OCI-LY3 (cell line): ENCODE measurements at regions not wholly inside any gene's neighbourhood (a gene's known extent, or its start where the extent isn't known, plus 50 kb on each side); places are given as distances from the start of the nearest gene placed in this dataset.

ENCODE experiments used
- H2AFZ ChIP-seq: fragments of 200-600, 300-600 bp; shearing (Covaris generic); 2 replicates; pipeline ENCODE4 v1.6.0; 2014; ENCODE audit warnings: antibody characterized with exemption, low read depth, low read length
- H3K27ac ChIP-seq: fragments of 200-600, 300-600 bp; sonication (generic); 2 replicates; pipeline ENCODE4 v1.5.1; 2014; ENCODE audit warnings: mild to moderate bottlenecking, low read length, moderate library complexity, mixed read lengths
- H3K27me3 ChIP-seq: fragments of 200-600, 300-600 bp; sonication (generic); 2 replicates; pipeline ENCODE4 v1.6.1; 2014; ENCODE audit warnings: low read depth, low read length, mixed read lengths
- H3K36me3 ChIP-seq: fragments of 200-600, 300-600 bp; sonication (generic); replicated peaks from 2 replicates; pipeline ENCODE3; 2014; ENCODE audit warnings: low read depth, low read length, mixed read lengths
- H3K4me1 ChIP-seq: fragments of 300-600, 200-600 bp; sonication (generic); 2 replicates; pipeline ENCODE4 v1.6.1; 2014; ENCODE audit warnings: low read length, mixed read lengths
- H3K4me2 ChIP-seq: fragments of 200-600, 300-600 bp; sonication (generic); 2 replicates; pipeline ENCODE4 v1.6.1; 2014; ENCODE audit warnings: low read length, mixed read lengths
- H3K4me3 ChIP-seq: fragments of 300-600, 200-600 bp; sonication (generic); 2 replicates; pipeline ENCODE4 v1.5.1; 2014; ENCODE audit warnings: antibody characterized with exemption, mild to moderate bottlenecking, low read length, moderate library complexity
- H3K79me2 ChIP-seq: fragments of 300-600, 200-600 bp; shearing (Covaris generic); 2 replicates; pipeline ENCODE4 v1.6.1; 2014; ENCODE audit warnings: mild to moderate bottlenecking, low read length, mixed read lengths
- H3K9ac ChIP-seq: fragments of 300-600, 200-600 bp; shearing (Covaris generic); 2 replicates; pipeline ENCODE4 v1.6.0; 2014; ENCODE audit warnings: mild to moderate bottlenecking, low read length, moderate library complexity
- H3K9me3 ChIP-seq: fragments of 200-600, 300-600 bp; shearing (Covaris generic); 2 replicates; pipeline ENCODE4 v1.6.1; 2014; ENCODE audit warnings: low read length, mixed read lengths; ENCODE audit not compliant: insufficient read depth
- H4K20me1 ChIP-seq: fragments of 200-600, 300-600 bp; sonication (generic); 2 replicates; pipeline ENCODE4 v1.6.1; 2016; ENCODE audit warnings: low read length, mixed read lengths; ENCODE audit not compliant: insufficient read depth
- CTCF ChIP-seq: fragments of 200-600, 300-600 bp; sonication (generic); IDR thresholded peaks from 2 replicates; pipeline ENCODE4 v1.5.1; 2014; ENCODE audit warnings: antibody characterized with exemption, low read length, low read depth
- EZH2phosphoT487 ChIP-seq: fragments of 200-600 bp; shearing (Covaris generic); IDR thresholded peaks from 2 replicates; pipeline ENCODE4 v1.6.1; 2018; ENCODE audit warnings: antibody characterized with exemption, mixed run types, low read depth

GRCh38 chr15:46872286-46872980 is 844.9 kb upstream of the SEMA6D start:
- no peak overlapping the region for H2AFZ ChIP-seq
- no peaks in the 10 kb centered on the region for H3K4me1 ChIP-seq
- no peaks in the 10 kb centered on the region for H3K36me3 ChIP-seq
- H3K27me3 ChIP-seq, result no peaks in the 10 kb centered on the region
- H4K20me1 ChIP-seq, result no peaks in the 10 kb centered on the region
- no peak overlapping the region for H3K9ac ChIP-seq
- no peak overlapping the region for H3K4me2 ChIP-seq
- TF ChIP-seq EZH2phosphoT487 (no peak), CTCF (no peak)
- no peaks in the 10 kb centered on the region for H3K9me3 ChIP-seq
- no peaks in the 10 kb centered on the region for H3K79me2 ChIP-seq
- H3K27ac ChIP-seq, result no peak overlapping the region
- no peak overlapping the region for H3K4me3 ChIP-seq

GRCh38 chr15:46872981-46873330 is 844.3 kb upstream of the SEMA6D start:
- no peaks in the 10 kb centered on the region for H3K79me2 ChIP-seq
- no peak overlapping the region for H3K4me3 ChIP-seq
- no peaks in the 10 kb centered on the region for H3K36me3 ChIP-seq
- TF ChIP-seq EZH2phosphoT487 (no peak), CTCF (no peak)
- H3K4me1 ChIP-seq, result no peaks in the 10 kb centered on the region
- no peaks in the 10 kb centered on the region for H4K20me1 ChIP-seq
- no peaks in the 10 kb centered on the region for H3K9me3 ChIP-seq
- no peak overlapping the region for H3K9ac ChIP-seq
- H2AFZ ChIP-seq, result no peak overlapping the region
- no peak overlapping the region for H3K27ac ChIP-seq
- no peak overlapping the region for H3K4me2 ChIP-seq
- H3K27me3 ChIP-seq, result no peaks in the 10 kb centered on the region

- Histone ChIP-seq H3K27ac (no peak overlapping the region), H3K27me3 (no peaks in the 10 kb centered on the region), H2AFZ (no peak overlapping the region), H3K9me3 (no peaks in the 10 kb centered on the region), H3K4me1 (no peaks in the 10 kb centered on the region), H4K20me1 (no peaks in the 10 kb centered on the region), H3K36me3 (no peaks in the 10 kb centered on the region), H3K4me3 (no peak overlapping the region), H3K4me2 (no peak overlapping the region), H3K79me2 (no peaks in the 10 kb centered on the region), H3K9ac (no peak overlapping the region)
- TF ChIP-seq EZH2phosphoT487 (no peak), CTCF (no peak)
Measured at GRCh38 chr15:46879032-46879770, 838.1 kb upstream of the SEMA6D start.

GRCh38 chr15:46880791-46881190 is 836.5 kb upstream of the SEMA6D start:
- no peak overlapping the region for H3K4me3 ChIP-seq
- H3K9me3 ChIP-seq, result no peaks in the 10 kb centered on the region
- H3K9ac ChIP-seq, result no peak overlapping the region
- H4K20me1 ChIP-seq, result no peaks in the 10 kb centered on the region
- no peaks in the 10 kb centered on the region for H3K36me3 ChIP-seq
- TF ChIP-seq CTCF (no peak), EZH2phosphoT487 (no peak)
- no peak overlapping the region for H2AFZ ChIP-seq
- no peaks in the 10 kb centered on the region for H3K4me1 ChIP-seq
- no peaks in the 10 kb centered on the region for H3K79me2 ChIP-seq
- H3K27me3 ChIP-seq, result no peaks in the 10 kb centered on the region
- H3K27ac ChIP-seq, result no peak overlapping the region
- no peak overlapping the region for H3K4me2 ChIP-seq
